ENCODE measurements at regions not wholly inside any gene's neighbourhood (a gene's known extent, or its start where the extent isn't known, plus 50 kb on each side); places are given as distances from the start of the nearest gene placed in this dataset.

DNA sequence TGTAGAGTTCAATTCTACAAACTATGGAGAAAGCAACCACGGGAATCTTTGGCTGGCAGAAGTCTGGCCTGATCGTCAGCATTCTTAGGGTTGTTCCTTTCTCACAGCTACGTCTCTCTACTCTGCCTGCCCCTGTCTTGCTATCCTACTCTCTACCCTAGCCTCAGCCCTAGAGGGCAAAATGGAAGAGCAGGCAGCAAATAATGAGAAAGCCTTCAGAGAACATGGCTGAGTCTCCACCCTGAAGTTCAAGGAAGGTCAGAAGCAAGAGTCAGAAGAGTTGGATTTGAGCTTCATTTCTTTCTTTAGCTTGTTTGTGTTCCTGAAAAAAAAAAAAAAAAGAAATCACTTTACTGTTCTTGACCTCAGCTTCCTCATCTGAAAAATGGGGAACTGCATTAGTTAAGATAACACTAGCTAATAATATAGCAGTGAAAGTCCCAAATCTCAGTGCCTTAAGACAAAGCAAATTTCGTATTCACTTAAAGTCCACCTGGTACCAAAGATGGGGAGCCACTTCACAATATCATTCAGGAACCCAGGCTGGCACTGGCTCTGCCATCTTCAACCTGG is 50.2 kb upstream of the CCND2 start:
- no peak for DNase-seq (ENCODE audit: low spot score)

DNA sequence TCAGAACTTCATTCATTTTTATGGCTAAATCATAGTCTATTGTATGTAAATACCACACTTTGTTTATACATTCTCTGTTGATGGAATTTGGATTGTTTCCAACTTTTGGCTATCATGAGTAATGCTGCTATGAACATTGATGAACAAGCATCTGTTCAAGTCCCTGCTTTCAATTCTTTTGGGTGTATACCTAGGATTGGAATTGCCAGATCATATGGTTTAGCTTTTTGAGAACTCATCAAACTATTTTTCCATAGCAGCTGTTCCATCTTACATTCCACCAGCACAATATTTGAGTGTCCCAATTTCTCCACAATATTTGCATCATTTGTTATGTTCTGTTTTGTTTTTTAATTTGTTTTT is 52.3 kb upstream of the CCND2 start:
- no peak for DNase-seq (ENCODE audit: low spot score)

DNA sequence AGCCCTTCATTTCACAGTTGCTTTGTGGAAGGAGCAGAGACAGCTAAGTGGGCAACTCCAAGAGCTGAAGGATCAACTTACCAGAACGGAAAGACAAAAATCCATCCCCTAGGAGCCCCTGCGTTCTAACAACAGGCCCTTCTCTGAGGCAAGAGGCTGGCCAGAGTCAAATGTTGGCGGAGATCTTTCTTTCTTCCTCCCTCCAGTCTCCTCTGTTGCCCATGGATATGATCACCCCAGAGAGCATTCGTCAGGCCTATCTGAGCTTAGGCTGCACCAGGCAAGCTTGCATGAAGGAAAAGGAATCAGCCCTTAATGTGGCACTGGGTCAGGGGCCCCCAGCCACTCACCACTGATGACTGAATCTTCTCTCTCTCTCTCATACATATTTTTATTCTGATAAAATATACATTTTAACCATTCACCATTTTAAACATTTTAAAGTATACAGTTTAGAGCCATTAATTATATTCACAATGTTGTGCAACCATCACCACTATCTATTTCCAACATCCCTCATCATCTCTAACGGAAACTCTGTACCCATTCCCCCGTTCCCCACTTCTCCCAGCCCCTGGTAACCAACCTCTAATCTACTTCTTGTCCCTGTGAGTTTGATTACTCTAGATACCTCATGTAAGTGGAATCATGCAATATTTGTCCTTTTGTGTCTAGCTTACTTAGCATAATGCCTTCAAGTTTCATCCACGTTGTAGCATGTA is 52.9 kb upstream of the CCND2 start:
- no peak for DNase-seq (ENCODE audit: low spot score)

DNA sequence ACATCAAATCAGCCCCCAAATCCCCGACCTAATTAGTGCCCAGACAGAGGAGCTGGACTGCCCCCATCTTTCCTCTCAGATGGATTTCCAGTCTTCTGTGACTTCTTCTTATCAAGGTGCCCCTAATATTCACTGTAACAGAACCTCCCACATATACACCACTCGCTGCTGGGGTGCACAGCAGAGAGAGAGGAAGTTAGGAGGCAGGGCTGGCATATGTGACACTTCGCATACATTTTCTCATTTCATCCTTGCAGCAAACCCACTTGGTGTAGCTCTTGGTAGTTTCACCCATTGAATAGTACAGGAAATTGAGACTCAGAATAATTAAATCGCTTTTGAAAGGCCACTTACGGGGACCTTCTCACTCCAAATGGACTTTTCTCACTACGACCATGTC is 56.5 kb upstream of the CCND2 start:
- DNase-seq (ENCODE audit: low spot score): no peak

DNA sequence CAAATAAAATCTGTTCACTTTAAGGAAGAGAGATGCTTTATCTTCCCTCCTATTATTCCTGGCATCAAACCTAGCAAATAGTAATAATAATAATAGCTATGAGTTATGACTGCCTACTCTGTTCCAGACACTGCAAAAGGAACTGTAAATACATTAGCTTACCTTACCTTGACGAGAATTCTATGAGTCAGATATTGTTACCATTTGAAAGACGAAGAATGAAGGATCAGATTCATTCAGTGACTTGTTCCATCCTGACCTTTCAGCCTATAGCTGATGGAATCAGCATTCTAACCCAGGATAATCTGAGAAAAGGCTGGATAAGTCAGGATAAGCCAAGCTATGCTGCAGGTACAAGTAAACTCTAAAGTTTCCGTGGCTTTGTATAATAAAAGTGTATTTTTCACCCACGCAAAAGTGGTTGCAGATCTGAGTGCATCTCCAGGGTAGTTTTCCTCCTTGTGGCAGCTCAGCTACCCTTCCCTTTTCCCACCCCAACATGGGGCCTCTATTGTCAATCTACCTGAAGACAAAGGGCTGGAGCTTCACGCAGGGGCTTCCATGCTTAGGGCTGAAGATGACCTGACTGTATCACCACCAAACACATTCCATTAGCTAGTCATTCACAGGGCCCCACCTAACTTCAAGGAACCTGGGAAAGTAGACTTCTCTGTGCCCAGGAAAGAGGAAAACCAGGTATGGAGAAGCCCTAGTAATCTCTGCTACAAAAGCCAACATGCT is 57.2 kb upstream of the CCND2 start:
- no peak for DNase-seq (ENCODE audit: low spot score)

DNA sequence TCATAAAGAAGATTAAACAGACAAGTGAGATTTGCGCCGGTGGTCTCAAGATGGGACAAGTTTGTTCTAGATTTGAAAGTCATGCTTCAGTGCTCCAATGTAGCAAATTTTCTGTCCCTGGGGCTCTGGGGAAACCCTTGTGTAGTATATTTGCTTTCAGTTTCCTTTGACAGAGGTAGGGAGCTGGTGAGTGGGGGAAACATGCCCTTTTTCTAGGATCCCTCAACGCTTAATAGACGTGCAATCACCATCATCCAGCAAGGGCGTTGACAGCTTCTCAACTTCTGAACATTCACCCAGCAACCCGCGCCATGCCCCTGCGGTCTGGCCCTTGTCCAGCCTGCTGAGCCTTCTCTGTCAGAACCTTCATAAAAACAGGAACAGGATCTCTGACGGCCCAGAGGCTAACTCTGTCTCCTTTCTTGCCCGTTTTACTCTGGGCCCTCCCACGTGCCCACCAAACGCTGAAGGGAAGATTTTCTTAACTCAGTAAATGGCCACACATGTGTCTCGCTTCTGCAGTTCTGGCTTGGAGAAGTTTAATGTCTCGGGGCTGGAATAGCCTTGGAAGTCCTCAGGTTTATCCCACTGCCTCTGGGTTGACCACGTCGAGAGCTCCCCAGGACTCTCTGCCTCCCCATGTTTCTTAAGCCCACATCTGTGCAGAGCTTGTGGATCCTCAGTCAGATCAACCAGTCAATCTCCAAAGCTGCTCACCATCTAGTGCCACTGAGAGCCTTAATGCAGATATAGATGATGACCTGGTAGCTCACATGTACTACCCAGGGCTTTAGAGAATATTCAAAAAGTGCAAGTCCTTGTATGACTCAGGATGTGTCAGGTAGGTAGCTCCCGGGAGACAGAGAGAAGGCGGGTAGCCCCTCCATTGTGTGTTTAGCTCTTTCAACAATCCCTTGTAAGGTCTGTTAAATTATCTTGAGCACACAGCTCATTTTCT is 58.1 kb upstream of the CCND2 start:
- DNase-seq (ENCODE audit: low spot score): no peak

DNA sequence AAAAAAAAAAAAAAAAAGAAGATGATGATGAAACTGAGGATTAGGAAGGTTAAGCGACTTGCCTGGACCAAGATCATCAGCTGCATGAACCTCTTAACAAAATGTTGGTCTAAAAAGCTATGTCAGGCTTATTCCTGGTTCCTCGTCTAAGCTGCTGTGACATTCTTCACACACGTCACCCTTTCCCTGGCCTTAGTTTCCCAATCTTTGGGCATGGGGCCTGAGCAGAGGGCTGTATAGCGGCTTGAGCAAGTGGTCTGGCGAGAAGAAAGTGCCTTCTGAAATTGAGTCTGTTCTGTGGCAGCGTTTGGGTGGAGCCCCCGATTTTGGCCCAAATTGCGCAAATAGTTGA is 58.7 kb upstream of the CCND2 start:
- DNase-seq (ENCODE audit: low spot score): no peak

DNA sequence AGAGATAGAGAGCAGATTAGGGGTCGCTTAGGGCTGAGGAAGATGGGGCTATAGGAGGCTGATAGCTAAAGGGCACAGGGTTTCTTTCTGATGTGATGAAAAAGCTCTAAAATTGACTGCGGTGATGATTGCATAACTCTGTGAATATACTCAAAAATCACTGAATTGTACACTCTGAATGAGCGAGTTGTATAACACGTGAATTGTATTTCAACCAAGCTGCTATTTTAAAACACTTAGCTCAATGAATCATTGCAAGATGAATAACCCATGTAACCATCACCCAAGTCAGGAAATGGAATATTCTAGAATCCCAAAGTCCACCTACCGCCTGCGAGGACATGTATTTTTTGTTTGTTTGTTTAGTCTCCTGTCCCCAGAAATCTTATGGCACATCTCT is 60.1 kb upstream of the CCND2 start:
- DNase-seq (ENCODE audit: low spot score): no peak

DNA sequence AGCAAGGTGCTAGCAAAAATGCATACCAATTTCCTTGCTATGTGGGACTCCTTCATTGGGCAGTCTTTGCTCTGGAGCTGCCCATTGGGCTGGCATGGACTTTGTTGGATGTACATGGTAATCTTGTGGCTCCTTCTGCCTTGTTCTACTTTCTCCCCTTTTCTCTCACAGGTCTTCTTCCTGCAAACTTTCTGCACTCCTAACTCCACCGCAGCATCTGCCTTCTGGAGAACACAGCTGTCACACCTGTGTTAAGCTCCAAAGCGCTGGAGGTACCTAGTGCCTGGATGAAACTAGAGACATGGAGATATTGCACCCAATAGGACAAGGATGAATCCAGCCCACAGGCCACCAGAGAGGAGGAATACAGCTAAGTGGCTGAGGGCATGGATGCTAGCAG is 60.7 kb upstream of the CCND2 start:
- no peak for DNase-seq (ENCODE audit: low spot score)

DNA sequence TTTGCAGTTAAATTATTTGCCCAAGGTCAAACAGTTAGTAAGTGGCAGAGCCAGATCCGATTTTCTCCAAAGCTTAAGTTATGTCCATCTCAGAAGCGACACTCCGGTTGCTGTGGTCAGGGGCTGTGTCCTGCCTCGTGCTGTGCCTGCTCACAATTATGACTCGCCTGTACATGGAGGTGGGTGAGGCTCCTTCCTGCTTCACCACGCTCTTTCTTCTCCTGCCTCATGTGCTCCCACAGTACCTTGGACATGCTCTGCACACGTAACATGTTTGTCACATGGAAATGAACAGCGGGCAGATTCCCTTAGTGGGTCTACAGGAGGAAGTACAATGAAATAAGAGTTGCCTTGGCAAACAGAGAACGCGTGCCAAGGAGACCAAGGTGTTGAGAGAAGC is 62.2 kb upstream of the CCND2 start:
- DNase-seq (ENCODE audit: low spot score): no peak

DNA sequence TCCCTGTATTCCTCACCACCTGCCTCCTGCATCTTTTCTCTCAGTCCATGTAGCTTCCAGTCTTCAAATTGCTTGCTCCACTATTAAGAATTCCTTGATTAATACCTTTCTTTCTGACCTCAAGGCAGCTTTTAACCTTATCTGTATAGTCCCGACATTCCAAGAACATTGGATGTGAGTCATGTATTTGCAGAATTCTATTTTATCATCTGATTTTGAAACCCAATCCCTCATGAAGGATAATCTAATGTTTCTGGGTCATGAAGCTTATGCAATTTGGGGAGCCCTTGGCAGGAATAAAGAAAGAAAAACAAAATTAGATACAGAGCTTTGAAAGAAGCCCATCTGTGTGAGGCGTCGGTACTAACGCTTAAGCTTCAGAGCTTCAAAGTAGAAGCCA is 63.4 kb upstream of the CCND2 start:
- DNase-seq (ENCODE audit: low spot score): no peak

DNA sequence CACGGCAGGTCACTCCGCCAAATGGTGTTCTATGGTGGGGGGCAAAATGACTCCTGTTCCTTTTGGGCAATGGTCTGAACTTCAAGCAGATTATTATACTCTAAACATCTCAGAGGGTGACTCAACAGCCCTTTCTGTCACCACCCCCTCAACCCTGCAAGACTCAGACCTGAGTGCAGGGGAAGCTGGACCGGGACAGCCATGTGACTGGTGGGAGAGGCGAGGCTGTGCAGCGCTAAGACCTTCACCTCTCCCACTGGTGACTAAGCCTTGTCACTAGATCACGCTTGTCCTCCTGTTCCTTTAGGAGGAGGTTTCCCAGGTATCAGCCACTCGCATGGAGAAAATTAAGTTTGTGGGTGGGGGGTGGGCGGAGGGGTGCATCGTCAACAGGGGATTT is 67.1 kb upstream of the CCND2 start:
- no peak for DNase-seq (ENCODE audit: low spot score)

DNA sequence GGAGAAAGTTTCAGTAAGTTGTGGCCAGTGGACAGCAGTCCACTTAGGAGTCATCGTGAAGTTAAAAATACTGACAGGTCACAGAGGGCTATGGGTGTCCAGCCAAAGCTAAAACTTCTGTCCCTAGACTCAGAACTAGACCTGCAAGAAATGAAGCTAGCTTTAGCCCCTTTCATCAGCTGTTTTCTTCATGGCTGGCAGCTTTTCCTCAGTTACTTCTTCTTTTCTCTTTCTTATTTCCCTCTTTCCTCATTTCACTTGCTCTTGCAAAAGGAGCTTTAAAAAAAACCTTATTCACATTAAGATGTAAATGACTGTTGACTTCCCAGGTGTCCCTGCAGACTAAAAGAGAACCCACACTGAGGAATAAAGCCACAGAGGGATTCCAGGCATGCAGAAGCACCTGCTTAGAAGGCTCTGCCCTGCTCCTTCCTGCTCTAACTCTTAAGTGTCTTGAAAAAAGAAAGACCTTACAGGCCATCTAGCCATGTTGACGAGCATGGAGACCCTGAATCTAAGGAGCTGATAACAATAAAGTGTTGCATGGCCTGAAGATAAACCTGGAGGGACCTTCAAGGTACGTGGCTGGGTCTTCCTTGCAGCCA is 69.7 kb upstream of the CCND2 start:
- DNase-seq (ENCODE audit: low spot score): no peak

DNA sequence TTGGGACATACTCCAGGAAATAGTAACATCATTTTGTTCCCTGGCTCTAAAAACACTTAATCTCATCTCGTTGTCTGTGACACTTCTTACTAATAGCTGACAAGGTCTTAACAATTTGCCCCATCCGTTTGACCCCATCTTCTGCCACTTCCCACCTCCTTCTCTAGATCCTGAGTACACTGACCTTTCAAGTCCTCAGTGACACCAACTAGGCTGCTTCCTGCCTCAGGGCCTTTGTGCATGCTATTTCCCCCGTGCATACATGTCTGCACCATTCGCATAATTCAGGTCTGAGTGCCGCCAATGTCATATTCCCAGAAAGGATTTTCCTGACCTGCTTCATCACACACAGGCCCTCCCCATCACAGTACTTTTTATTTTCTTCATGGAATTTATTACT is 70.6 kb upstream of the CCND2 start:
- no peak for DNase-seq (ENCODE audit: low spot score)

DNA sequence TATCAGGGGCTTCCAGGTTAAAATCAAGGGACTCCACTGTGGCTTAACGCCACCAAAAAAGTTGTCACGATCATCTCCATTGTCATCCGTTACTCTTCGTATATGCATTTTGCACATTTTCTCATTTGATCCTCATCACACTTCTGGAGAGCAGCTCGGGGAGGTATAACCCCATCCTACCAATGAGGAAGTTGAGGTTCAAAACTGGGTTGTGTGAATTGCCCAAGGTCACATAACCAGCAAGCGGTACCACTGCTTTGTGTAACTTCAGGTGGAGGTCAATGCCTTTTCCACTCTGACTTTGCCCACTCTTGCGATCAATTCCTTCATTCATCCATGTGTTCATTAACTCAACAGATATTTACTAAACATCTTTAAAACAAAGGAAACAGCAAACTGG is 71.1 kb upstream of the CCND2 start:
- no peak for DNase-seq (ENCODE audit: low spot score)

DNA sequence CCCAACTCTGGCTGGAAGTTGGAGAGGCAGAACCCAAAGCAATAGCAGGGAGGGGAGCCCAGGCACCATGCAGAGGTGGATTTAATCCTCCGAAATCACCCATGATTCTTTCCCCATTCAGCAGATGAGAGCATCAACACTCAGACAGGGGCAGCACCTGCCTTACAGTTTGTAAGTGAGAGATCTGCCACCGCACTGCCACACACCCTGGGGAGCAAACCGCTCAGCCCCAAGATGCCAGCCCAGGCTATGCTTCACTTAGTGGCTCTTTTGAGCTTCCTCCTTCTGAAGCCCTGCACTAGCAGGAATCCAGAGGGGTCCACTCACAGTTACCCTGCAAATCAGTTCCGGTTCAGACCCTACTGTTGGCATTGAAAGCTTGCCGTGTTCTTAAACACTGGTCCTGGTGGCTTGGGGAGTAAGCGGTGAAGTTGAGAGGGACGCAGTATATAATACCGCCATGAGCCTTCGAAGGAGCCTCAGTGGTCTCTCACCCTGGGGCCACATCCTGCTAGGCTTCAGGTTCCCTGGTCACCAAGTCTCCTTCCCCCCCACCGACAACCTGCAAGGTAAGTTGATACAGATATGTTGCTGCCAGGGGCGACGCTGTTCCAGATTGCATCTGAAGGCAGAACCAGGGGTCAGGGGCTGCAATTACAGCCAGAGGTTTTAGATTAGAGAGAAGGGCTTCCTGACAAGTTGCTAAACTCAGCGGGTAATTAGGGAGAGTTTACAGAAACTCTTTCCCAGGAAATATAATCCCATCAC is 72.0 kb upstream of the CCND2 start:
- no peak for DNase-seq (ENCODE audit: low spot score)

DNA sequence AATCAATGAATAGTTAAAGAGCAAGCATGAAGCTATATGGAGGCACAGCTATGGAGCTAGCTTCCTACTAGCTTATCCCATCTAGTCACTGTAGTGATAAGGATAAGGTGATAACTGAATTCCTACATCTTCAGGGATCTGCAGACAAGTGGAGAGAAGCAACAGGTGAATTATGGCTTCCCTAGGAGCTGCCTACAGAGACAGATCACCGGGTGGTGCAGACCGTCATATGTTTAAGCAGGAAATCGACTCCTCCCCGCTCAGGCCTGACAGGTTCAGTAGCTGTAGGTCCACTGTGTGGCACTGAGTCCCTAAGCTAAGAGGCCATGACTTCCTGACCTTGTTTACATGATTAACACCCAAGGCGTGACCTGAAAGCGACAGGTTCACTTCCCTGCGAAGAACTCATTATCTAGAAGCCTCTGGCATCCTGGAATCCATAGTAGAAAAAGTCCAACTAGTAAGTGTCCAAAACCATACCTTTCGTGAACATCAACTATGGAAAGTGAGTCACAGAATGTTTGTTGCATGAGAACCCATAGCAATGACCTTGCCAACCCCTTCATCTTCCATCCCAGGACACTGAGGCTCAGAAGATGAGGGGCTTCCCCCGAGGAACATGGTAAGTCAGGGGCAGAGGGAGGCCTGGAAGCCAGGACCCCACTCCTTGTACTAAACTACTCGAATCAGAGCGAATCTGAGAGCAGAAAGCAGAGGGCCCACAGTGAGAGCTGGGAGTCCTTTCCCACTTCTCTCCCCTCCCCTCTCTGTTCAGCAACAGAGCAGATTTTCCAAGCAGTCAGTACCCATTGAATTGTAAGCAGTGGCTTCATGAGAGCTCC is 75.4 kb upstream of the CCND2 start:
- DNase-seq (ENCODE audit: low spot score): no peak

DNA sequence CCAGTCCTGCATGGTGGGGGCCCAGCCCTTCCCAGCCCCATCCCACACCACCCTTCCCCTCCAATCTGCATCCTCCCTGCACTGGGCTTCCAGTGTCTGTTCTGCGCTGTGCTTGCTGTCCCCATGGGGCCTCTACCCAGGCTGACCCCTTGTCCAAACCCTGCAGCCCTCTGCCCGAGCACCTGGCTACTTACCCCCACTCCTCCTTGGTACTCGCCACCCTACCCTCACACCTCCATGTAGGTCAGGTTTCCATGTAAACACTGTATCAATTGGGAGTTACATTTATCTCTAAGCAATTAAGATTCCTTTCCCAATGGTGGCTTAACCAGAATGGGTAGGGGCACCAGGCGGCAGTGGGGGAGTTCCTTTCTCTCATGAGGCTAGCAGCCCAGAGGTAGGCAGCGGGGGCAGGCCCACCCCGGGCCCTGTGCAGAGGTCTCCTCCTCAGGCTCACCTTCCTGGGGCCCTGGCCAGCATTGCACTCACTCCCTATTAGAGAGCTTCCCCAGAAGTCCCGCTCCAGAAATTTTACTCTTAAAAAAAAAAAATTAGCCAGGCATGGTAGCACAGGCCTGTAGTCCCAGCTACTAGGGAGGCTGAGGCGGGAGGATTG is 76.6 kb upstream of the CCND2 start:
- DNase-seq (ENCODE audit: low spot score): no peak

DNA sequence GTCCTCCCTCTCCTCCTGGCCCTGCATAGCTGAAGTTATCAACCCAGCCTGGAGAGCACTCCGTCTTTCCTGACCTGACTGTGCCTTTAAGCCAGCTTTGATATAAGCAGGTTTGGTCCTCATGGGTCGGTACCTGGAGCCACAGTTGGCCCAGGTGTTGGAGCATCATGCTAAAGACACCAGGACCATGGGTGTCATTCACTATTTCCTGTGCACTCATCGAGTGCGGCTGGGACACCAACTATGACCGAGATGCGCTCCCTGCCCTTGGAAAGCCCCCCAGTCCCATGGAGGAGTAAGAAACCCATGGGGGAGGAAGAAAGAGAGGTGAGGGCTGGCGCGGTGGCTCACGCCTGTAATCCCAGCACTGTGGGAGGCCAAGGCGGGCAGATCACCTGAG is 78.9 kb upstream of the CCND2 start:
- no peak for DNase-seq (ENCODE audit: low spot score)

DNA sequence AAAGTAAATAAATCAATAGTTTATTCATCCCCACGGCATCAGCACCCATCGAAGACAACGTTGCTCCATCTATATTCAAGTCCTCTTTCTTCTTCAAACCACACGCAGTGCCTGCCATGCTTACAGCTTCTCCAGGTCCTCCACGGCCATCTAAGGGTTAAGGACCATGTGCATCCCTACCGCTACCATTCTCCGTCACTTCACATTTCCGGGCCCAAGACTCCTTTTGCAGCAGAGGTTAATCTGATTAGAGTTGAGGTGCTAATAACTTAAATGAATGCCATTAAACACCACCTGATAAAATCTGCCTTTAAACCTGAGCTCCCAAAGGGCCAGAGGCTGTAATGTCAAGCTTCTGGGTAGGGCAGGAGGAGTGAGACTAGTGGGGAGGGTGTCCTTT is 79.7 kb upstream of the CCND2 start:
- no peak for DNase-seq (ENCODE audit: low spot score)

All from GM03348 (cell line).